ENCODE measurements at regions not wholly inside any gene's neighbourhood (a gene's known extent, or its start where the extent isn't known, plus 50 kb on each side); places are given as distances from the start of the nearest gene placed in this dataset.

GRCh38 chr3:117818592-117818991, 1109.0 kb downstream of the TUSC7 start:
- TF ChIP-seq CTCF (conservative IDR thresholded peaks at IDR 0.05), result no peak
- no peak for TF ChIP-seq EZH2 (IDR thresholded peaks at IDR 0.05; ENCODE audit: low read depth)

All from PC-9 (cell line).